ENCODE measurements at regions not wholly inside any gene's neighbourhood (a gene's known extent, or its start where the extent isn't known, plus 50 kb on each side); places are given as distances from the start of the nearest gene placed in this dataset.

DNA sequence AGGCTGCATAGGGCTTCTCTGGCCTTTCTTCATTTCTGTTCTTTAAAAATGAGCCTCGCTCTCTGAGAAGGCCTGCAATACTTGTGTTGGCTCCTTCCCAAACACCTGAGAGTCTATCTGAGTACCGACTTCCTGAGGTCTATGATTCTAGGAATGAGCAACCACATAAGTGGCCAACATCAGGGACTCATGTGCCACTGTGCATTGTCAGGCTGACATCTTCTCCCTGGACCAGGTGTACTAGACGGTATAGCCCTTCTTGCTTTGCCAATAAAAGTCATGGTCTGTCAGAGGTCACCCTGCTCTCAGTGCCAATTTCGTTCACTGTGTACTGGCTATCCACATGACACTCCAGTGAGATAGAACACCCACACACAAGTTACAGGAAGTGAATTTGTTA is 67.4 kb upstream of the EPHA5 start:
- WGBS, 5 donors: 51 to 68% (median 56%) methylated on average over 4 of the region's 4 CpGs
- Histone ChIP-seq H3K4me3 (no peak overlapping the region), H3K27ac (no peak overlapping the region), H3K27me3 (replicated peaks in 1 of 7) (no peaks in the 10 kb centered on the region), H3K4me1 (no peaks in the 10 kb centered on the region), H3K9me3 (no peaks in the 10 kb centered on the region), H3K36me3 (no peaks in the 10 kb centered on the region)
- no peak for DNase-seq
- TF ChIP-seq POLR2A (IDR thresholded peaks at IDR 0.05): no peak
- TF ChIP-seq, protein P1, sequence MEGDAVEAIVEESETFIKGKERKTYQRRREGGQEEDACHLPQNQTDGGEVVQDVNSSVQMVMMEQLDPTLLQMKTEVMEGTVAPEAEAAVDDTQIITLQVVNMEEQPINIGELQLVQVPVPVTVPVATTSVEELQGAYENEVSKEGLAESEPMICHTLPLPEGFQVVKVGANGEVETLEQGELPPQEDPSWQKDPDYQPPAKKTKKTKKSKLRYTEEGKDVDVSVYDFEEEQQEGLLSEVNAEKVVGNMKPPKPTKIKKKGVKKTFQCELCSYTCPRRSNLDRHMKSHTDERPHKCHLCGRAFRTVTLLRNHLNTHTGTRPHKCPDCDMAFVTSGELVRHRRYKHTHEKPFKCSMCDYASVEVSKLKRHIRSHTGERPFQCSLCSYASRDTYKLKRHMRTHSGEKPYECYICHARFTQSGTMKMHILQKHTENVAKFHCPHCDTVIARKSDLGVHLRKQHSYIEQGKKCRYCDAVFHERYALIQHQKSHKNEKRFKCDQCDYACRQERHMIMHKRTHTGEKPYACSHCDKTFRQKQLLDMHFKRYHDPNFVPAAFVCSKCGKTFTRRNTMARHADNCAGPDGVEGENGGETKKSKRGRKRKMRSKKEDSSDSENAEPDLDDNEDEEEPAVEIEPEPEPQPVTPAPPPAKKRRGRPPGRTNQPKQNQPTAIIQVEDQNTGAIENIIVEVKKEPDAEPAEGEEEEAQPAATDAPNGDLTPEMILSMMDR (IDR thresholded peaks at IDR 0.05 in 8 of 11, conservative IDR thresholded peaks at IDR 0.05 in 3 of 11): no peak
- TF ChIP-seq POLR2AphosphoS5 (IDR thresholded peaks at IDR 0.05): no peak
- intact Hi-C loops (cut with DNase I; ENCODE audit: low total_unique reads): no loop called here

GRCh38 chr4:65724973-65725372 is 54.7 kb upstream of the EPHA5 start:
- H3K27ac ChIP-seq: no peak overlapping the region
- peaks cover 0 to 5% (median 3%) of the 10 kb centered on the region in 8 donors for H3K9me3 ChIP-seq
- intact Hi-C loops (cut with DNase I; ENCODE audit: low total_unique reads): no loop called here
- no peak for DNase-seq
- no peaks in the 10 kb centered on the region for H3K4me1 ChIP-seq
- no peaks in the 10 kb centered on the region for H3K27me3 ChIP-seq (replicated peaks in 1 of 7)
- 72 to 79% (median 76%) methylated on average over 4 to 5 of the region's 5 CpGs for WGBS, 5 donors
- TF ChIP-seq, protein P1 (IDR thresholded peaks at IDR 0.05 in 8 of 11, conservative IDR thresholded peaks at IDR 0.05 in 3 of 11): no peak
- TF ChIP-seq POLR2A (IDR thresholded peaks at IDR 0.05) (no peak), POLR2AphosphoS5 (IDR thresholded peaks at IDR 0.05) (no peak)
- no peaks in the 10 kb centered on the region for H3K36me3 ChIP-seq
- H3K4me3 ChIP-seq: no peak overlapping the region

Small RNAs in the stretch of these regions (microRNA-seq; reads per million reads assigned to microRNA genes)
- 0 reads per million in 3 donors for gene MIR1269A

Small RNAs in the stretch of these regions (small RNA-seq; reads per million reads assigned to genes)
- gene MIR1269A: 0 to 1.3 (median 0) reads per million in 4 donors
- 0 reads per million in 4 donors for gene RNU2-40P
- gene RNU6-699P: 0 reads per million in 4 donors
